ENCODE measurements at regions not wholly inside any gene's neighbourhood (a gene's known extent, or its start where the extent isn't known, plus 50 kb on each side); places are given as distances from the start of the nearest gene placed in this dataset.

DNA sequence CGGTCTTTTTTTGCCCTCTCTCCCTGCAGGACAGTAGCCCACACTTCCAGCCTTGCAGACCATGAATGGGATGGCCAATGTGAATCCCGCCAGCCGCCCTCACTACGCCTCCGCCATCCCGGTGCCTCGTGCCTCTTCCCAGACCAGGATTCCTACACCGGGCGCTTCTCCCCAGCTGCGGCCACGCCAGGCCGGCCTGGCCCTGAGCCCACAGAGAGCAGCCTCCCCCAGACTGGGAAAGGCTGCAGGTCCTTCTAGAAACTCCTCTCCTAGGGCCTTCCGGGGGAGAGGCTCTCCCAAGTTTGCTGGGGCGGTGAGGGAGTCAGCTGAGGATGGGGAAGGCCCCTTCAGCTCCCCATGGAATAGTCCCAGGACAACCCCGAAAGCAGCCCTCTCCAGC is 83.9 kb downstream of the NAV1 start:
- TF ChIP-seq, protein P1, sequence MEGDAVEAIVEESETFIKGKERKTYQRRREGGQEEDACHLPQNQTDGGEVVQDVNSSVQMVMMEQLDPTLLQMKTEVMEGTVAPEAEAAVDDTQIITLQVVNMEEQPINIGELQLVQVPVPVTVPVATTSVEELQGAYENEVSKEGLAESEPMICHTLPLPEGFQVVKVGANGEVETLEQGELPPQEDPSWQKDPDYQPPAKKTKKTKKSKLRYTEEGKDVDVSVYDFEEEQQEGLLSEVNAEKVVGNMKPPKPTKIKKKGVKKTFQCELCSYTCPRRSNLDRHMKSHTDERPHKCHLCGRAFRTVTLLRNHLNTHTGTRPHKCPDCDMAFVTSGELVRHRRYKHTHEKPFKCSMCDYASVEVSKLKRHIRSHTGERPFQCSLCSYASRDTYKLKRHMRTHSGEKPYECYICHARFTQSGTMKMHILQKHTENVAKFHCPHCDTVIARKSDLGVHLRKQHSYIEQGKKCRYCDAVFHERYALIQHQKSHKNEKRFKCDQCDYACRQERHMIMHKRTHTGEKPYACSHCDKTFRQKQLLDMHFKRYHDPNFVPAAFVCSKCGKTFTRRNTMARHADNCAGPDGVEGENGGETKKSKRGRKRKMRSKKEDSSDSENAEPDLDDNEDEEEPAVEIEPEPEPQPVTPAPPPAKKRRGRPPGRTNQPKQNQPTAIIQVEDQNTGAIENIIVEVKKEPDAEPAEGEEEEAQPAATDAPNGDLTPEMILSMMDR (conservative IDR thresholded peaks at IDR 0.05; ENCODE audit: low read length) = no peak
- no peak for TF ChIP-seq EZH2phosphoT487 (IDR thresholded peaks at IDR 0.05; ENCODE audit: borderline replicate concordance, low read depth, low read length)

Measured in OCI-LY7 (cell line).